ENCODE measurements at regions not wholly inside any gene's neighbourhood (a gene's known extent, or its start where the extent isn't known, plus 50 kb on each side); places are given as distances from the start of the nearest gene placed in this dataset.

GRCh38 chr18:78319264-78319663 lies 660.4 kb upstream of the SALL3 start:
- TF ChIP-seq CTCF (IDR thresholded peaks at IDR 0.05; ENCODE audit: poor library complexity, severe bottlenecking) (no peak), RAD21 (conservative IDR thresholded peaks at IDR 0.05) (no peak), POLR2AphosphoS5 (IDR thresholded peaks at IDR 0.05) (no peak), MXI1 (conservative IDR thresholded peaks at IDR 0.05; ENCODE audit: poor library complexity, severe bottlenecking) (no peak)
